ENCODE measurements at regions not wholly inside any gene's neighbourhood (a gene's known extent, or its start where the extent isn't known, plus 50 kb on each side); places are given as distances from the start of the nearest gene placed in this dataset.
"Not testable (repeated sequence)": the region's sequence is repeated elsewhere in the genome, so short reads cannot be mapped to it uniquely, and the experiment has no call there.

DNA sequence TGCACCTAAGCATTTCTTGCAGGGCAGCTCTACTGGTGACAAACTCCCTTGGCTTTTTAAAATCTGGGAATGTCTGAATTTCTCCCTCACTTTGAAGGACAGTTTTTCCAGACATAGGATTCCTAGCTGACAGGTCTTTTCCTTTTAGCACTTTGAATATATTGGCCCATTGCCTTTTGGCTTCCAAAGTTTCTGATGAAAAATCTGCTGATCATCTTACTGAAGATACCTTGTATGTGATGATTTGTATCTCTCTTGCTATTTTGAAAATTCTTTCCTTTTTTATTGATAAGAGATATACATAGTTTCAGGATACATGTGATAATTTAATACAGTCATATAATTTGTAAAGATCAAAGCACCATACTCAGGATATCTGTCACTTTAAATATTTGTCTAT, 211.1 kb downstream of the ZIC5 start:
- H3K4me3 ChIP-seq = no peak overlapping the region
- H3K9me3 ChIP-seq (ENCODE audit: low read depth, low read length) = peaks cover 7% of the 10 kb centered on the region; the same call in 1 of the 2 replicates
- DNase-seq (ENCODE audit: low read depth, low spot score) = no peak
- no peak overlapping the region for H3K27ac ChIP-seq
- H3K9ac ChIP-seq (ENCODE audit: insufficient read length) = no peak overlapping the region
- no peak for TF ChIP-seq EZH2 (IDR thresholded peaks at IDR 0.05)
- no peak for TF ChIP-seq POLR2AphosphoS5 (IDR thresholded peaks at IDR 0.05; ENCODE audit: borderline replicate concordance, low read depth, low read length)
- TF ChIP-seq FOXP2 (optimal IDR thresholded peaks at IDR 0.05; ENCODE audit: control extremely low read depth, extremely low read length, insufficient read depth) = no peak
- H3K36me3 ChIP-seq (ENCODE audit: insufficient read depth, low read length) = no peaks in the 10 kb centered on the region

DNA sequence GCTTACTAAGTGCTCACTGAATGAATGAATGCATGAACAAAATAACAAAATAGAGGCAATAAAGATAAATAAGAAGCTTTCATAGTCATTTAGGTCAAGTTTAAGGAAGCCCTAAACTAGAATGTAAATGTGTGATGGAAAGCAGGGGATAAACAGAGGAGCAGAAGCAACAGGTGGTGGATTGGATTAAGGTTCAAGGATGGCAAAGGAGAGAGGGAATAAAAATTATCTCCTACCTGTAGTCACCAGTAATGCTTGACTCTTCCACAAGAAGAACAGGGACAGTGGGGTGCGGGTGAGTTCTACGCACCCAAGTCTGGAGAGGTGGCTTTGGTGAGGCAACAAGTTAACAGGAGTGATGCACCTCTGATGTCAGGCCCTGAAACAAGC, 212.4 kb downstream of the ZIC5 start:
- TF ChIP-seq FOXP2 (optimal IDR thresholded peaks at IDR 0.05; ENCODE audit: control extremely low read depth, extremely low read length, insufficient read depth) = no peak
- no peak for TF ChIP-seq EZH2 (IDR thresholded peaks at IDR 0.05)
- no peak for TF ChIP-seq POLR2AphosphoS5 (IDR thresholded peaks at IDR 0.05; ENCODE audit: borderline replicate concordance, low read depth, low read length)
- Histone ChIP-seq H3K9ac (ENCODE audit: insufficient read length) (no peak overlapping the region), H3K9me3 (ENCODE audit: low read depth, low read length) (peaks cover 7% of the 10 kb centered on the region; the same call in 1 of the 2 replicates), H3K4me3 (no peak overlapping the region), H3K36me3 (ENCODE audit: insufficient read depth, low read length) (no peaks in the 10 kb centered on the region), H3K27ac (no peak overlapping the region)
- no peak for DNase-seq (ENCODE audit: low read depth, low spot score)

DNA sequence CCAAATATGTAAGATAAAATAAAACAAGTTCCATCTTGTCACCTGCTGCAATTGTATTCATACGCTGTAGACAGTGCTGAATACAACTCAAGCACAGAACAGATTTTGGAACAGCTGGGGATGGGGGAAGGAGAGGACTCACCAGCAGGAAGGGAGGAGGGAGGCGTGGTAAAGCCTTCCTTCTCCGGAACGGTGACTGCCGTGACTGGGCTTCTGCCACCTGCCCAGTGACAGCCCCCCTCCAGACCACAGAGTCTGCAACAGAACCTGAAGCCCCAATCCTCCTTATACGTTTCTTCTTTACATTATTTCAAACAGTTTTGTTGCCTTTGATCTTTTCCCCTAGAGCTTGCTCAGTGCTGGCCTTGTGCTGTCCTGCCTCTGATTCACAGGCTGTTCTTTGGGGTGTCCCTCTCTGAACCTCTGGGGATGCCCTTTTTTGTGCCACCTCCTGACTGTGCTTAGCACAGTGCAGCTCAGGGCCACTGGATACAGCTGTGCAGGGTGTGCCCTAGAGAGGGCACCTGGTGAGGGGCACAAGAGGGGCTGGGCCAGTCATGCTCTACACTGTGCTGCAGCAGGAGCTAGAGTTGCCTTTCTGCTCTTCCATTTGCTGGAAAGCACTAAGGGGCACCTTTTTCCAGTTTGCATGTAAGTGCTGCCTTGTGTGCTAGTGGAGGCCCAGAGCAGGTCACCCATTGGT, 213.0 kb downstream of the ZIC5 start:
- Histone ChIP-seq H3K9ac (ENCODE audit: insufficient read length) (no peak overlapping the region), H3K9me3 (ENCODE audit: low read depth, low read length) (peaks cover 7% of the 10 kb centered on the region; the same call in 1 of the 2 replicates), H3K36me3 (ENCODE audit: insufficient read depth, low read length) (no peaks in the 10 kb centered on the region), H3K4me3 (no peak overlapping the region), H3K27ac (no peak overlapping the region)
- TF ChIP-seq EZH2 (IDR thresholded peaks at IDR 0.05) = no peak
- TF ChIP-seq FOXP2 (optimal IDR thresholded peaks at IDR 0.05; ENCODE audit: control extremely low read depth, extremely low read length, insufficient read depth) = no peak
- TF ChIP-seq POLR2AphosphoS5 (IDR thresholded peaks at IDR 0.05; ENCODE audit: borderline replicate concordance, low read depth, low read length) = no peak
- DNase-seq (ENCODE audit: low read depth, low spot score) = no peak

DNA sequence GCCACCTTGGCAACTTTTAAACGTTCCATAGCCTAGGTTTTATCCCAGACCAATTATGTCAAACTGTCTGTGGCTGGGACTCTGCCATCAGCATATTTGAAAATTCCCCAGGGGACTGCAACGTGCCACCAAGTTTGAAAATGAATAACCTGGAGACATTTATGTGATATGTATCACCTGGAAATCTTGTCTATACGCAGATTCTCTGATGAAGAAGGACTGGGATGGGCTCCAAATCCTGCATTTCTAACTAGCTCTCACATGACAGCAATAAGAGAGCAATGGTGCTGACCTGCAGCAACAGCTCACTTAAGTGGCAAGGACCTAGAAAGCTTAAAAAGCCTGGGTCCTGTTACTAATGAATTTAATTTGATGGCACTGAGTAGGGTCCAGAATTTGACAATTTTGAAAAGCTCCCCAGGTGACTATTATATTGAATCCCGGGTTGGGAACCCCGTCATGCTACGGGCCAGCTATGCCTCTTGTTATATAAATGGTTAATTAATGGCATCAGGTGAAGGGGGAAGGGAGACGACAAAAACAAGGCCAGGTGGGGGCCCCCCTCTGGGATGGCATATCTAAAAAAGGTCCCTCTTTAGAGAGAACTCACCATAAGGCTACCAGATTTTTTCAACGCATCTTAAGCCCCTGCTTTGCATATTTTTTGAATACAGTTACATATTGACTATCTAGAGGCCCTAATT, 213.7 kb downstream of the ZIC5 start:
- TF ChIP-seq EZH2 (IDR thresholded peaks at IDR 0.05) (no peak), POLR2AphosphoS5 (IDR thresholded peaks at IDR 0.05; ENCODE audit: borderline replicate concordance, low read depth, low read length) (no peak), FOXP2 (optimal IDR thresholded peaks at IDR 0.05; ENCODE audit: control extremely low read depth, extremely low read length, insufficient read depth) (no peak)
- H3K9ac ChIP-seq (ENCODE audit: insufficient read length) = no peak overlapping the region

DNA sequence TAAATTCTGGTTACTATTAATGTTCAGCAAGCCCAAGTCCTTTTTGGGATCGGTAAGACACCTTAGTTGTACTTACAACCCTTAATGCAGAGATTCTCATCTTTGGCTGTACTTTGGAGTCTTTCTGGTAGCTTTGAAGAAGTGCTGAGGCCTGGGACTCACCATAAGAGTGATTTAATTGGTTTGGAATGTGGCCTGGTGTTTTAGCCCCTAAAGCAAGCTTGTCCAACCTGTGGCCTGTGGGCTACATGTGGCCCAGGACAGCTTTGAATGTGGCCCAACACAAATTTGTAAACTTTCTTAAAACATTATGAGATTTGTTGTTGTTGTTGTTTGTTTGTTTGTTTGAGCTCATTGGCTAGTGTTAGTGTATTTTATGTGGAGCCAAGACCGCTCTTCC, 215.3 kb downstream of the ZIC5 start:
- Histone ChIP-seq H3K36me3 (ENCODE audit: insufficient read depth, low read length) (no peaks in the 10 kb centered on the region), H3K4me3 (no peak overlapping the region), H3K27ac (no peak overlapping the region), H3K9me3 (ENCODE audit: low read depth, low read length) (no peaks in the 10 kb centered on the region; the same call in 1 of the 2 replicates), H3K9ac (ENCODE audit: insufficient read length) (no peak overlapping the region)
- TF ChIP-seq FOXP2 (optimal IDR thresholded peaks at IDR 0.05; ENCODE audit: control extremely low read depth, extremely low read length, insufficient read depth) = no peak
- TF ChIP-seq EZH2 (IDR thresholded peaks at IDR 0.05) = no peak
- TF ChIP-seq POLR2AphosphoS5 (IDR thresholded peaks at IDR 0.05; ENCODE audit: borderline replicate concordance, low read depth, low read length) = no peak
- DNase-seq (ENCODE audit: low read depth, low spot score) = no peak

More for the DNA sequence above, 213.7 kb downstream of the ZIC5 start:
- Histone ChIP-seq H3K4me3 (no peak overlapping the region), H3K9me3 (ENCODE audit: low read depth, low read length) (peaks cover 6% of the 10 kb centered on the region; the same call in 1 of the 2 replicates), H3K27ac (no peak overlapping the region), H3K36me3 (ENCODE audit: insufficient read depth, low read length) (no peaks in the 10 kb centered on the region)
- DNase-seq (ENCODE audit: low read depth, low spot score) = no peak

DNA sequence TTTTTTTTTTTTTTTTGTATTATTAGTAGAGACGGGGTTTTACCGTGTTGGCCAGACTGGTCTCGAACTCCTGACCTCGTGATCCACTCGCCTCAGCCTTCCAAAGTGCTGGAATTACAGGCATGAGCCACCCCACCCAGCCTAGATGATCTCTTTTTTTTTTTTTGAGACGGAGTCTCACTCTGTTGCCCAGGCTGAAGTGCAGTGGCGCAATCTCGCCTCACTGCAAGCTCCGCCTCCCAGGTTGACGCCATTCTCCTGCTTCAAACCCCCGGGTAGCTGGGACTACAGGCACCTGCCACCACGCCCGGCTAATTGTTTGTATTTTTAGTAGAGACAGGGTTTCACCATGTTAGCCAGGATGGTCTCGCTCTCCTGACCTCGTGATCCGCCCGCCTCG, 216.8 kb downstream of the ZIC5 start:
- H3K9ac ChIP-seq (ENCODE audit: insufficient read length); H3K36me3 ChIP-seq (ENCODE audit: insufficient read depth, low read length); H3K27ac ChIP-seq; DNase-seq (ENCODE audit: low read depth, low spot score); H3K4me3 ChIP-seq; H3K9me3 ChIP-seq (ENCODE audit: low read depth, low read length): not testable (repeated sequence)

DNA sequence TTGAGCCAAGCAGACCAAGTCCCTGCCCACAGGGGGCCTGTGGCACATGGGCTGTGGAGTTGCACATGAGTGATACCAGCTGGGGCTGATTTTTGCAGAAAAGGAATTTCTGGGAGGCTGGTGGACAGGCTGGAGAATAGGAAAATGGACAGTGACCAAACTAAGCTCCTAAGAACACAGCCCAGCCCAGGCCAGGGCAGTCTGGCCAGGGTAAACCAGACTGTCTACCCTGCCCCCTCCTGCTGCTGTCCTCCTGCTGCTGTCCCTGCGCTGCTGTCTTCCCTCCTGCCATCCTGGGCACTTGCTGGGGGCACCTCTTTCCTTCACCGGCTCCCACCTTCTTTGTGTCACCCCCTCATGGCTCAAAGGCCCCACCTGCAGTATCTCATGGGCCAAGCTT, 219.2 kb downstream of the ZIC5 start:
- Histone ChIP-seq H3K36me3 (ENCODE audit: insufficient read depth, low read length) (no peaks in the 10 kb centered on the region), H3K4me3 (no peak overlapping the region), H3K9ac (ENCODE audit: insufficient read length) (no peak overlapping the region), H3K27ac (no peak overlapping the region), H3K9me3 (ENCODE audit: low read depth, low read length) (no peaks in the 10 kb centered on the region)
- no peak for DNase-seq (ENCODE audit: low read depth, low spot score)
- no peak for TF ChIP-seq EZH2 (IDR thresholded peaks at IDR 0.05)
- no peak for TF ChIP-seq FOXP2 (optimal IDR thresholded peaks at IDR 0.05; ENCODE audit: control extremely low read depth, extremely low read length, insufficient read depth)
- no peak for TF ChIP-seq POLR2AphosphoS5 (IDR thresholded peaks at IDR 0.05; ENCODE audit: borderline replicate concordance, low read depth, low read length)

DNA sequence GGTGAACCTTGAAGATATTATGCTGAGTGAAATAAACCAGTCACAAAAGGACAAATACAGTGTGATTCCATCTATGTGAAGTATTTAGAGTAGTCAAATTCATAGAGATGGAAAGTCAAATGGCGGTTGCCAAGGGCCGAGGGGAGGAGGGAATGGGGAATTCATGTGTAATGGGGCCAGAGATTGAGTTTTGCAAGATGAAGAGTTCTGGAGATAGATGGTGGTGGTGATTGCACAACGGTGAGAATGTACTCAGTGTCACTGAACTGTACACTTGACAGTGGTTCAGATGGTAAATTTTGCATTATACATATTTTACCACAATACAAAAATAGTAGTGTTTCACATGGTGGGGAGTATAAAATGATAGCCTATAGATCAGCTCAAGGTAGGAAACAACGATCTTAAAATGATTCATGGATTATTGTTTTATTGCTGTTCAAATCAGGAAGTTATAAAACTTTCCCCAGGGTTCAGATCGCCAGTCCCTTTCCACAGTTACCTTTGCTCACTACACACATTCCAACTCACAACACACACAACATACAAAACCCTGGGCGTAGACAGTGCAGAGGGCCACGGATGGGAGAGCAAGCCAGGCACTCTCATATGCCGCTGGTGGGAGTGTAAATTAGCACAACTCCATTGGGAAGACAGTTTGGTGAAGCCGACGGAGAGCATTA, 219.9 kb downstream of the ZIC5 start:
- H3K4me3 ChIP-seq = no peak overlapping the region
- DNase-seq (ENCODE audit: low read depth, low spot score) = no peak
- TF ChIP-seq EZH2 (IDR thresholded peaks at IDR 0.05) = no peak
- TF ChIP-seq FOXP2 (optimal IDR thresholded peaks at IDR 0.05; ENCODE audit: control extremely low read depth, extremely low read length, insufficient read depth) = no peak
- no peak for TF ChIP-seq POLR2AphosphoS5 (IDR thresholded peaks at IDR 0.05; ENCODE audit: borderline replicate concordance, low read depth, low read length)
- no peaks in the 10 kb centered on the region for H3K36me3 ChIP-seq (ENCODE audit: insufficient read depth, low read length)
- H3K27ac ChIP-seq = no peak overlapping the region
- H3K9ac ChIP-seq (ENCODE audit: insufficient read length) = no peak overlapping the region
- no peaks in the 10 kb centered on the region for H3K9me3 ChIP-seq (ENCODE audit: low read depth, low read length)

Measured in SK-N-MC (cell line).